ENCODE measurements at regions not wholly inside any gene's neighbourhood (a gene's known extent, or its start where the extent isn't known, plus 50 kb on each side); places are given as distances from the start of the nearest gene placed in this dataset.

DNA sequence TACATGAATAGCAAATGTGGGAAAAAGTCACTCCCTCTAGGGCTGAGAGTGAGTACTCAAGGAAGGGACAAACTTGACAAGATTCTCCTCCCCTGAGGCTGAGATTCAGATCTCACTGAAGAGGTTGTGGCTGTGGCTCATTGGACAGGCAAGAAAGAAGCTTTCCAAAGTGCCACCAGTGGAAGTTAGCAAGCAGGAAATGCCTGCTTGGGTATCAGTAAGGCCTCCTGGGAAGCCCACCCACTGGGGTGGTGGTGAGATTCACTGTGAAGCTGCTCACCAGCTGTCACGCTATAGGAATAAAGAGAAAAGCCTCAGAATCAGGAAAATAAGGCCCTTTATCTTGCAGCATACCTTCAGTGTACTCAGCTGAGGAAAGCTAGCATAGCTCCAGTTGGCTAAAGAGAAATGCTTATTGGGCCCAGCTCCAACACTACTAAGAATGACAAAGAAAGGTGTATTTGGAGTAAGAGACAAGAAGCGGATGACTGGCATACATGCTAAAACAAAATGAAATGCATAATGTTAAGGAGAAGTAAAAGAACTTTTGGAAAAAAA is 274.4 kb upstream of the TOM1L1 start:
- TF ChIP-seq, protein P1, sequence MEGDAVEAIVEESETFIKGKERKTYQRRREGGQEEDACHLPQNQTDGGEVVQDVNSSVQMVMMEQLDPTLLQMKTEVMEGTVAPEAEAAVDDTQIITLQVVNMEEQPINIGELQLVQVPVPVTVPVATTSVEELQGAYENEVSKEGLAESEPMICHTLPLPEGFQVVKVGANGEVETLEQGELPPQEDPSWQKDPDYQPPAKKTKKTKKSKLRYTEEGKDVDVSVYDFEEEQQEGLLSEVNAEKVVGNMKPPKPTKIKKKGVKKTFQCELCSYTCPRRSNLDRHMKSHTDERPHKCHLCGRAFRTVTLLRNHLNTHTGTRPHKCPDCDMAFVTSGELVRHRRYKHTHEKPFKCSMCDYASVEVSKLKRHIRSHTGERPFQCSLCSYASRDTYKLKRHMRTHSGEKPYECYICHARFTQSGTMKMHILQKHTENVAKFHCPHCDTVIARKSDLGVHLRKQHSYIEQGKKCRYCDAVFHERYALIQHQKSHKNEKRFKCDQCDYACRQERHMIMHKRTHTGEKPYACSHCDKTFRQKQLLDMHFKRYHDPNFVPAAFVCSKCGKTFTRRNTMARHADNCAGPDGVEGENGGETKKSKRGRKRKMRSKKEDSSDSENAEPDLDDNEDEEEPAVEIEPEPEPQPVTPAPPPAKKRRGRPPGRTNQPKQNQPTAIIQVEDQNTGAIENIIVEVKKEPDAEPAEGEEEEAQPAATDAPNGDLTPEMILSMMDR (conservative IDR thresholded peaks at IDR 0.05; ENCODE audit: low read depth, low read length), result no peak
- no peak for TF ChIP-seq EZH2phosphoT487 (IDR thresholded peaks at IDR 0.05; ENCODE audit: borderline replicate concordance, low read length)
